ENCODE measurements at regions not wholly inside any gene's neighbourhood (a gene's known extent, or its start where the extent isn't known, plus 50 kb on each side); places are given as distances from the start of the nearest gene placed in this dataset.

DNA sequence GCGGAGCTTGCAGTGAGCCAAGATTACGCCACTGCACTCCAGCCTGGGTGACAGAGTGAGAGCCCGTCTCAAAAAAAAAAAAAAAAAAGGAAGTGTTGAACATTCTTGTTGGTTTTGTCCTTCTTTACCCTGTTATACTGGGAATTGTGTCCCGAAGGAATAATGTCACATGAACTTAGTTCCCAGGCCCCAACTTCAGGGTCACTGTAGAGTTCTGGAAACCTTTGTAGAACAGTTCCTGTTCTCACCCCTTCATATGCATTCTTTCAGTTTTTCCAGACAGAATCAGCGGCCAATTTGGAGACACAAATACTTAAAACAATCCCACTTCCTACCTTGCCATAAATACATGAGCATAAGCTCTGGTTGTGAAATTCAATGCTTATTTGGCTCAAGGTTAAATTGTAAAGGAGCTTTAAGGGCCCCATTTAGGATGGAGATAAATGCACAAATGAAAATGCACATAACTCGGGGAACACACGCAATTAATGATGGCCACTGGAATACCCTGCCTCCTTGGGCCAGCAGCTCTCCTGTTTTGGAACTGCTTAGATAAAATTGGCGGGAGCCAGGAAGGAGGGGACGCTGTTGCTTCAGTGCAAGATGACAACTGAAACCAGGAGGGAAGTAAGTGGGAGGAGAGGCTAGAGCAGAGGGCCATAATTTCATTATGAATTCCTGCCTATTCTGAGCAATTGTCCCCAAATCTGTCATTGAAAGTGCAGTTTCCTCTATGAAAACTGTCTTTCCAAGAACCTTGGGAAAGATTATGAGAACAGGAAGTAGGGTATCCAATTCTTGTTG, 153.7 kb downstream of the FGF1 start:
- H3K4me3 ChIP-seq (replicated peaks in 1 of 3; ENCODE audit: insufficient read depth in 1 of 3, low read depth in 2 of 3, low read length in 3 of 3) = no peak overlapping the region
- ATAC-seq (no peak), FAIRE-seq (no peak), DNase-seq (ENCODE audit: low spot score) (no peak)
- WGBS (ENCODE audit: low lambda C conversion rate) = 75% methylated on average over 9 of the region's 9 CpGs
- no peak overlapping the region for H3K27ac ChIP-seq (ENCODE audit: extremely low read length, insufficient read depth, low read length)
- no peak overlapping the region for H3K9ac ChIP-seq (ENCODE audit: insufficient read depth, low read depth, low read length)
- H3K79me2 ChIP-seq (ENCODE audit: insufficient read depth, low read length) = no peaks in the 10 kb centered on the region
- CTCF ChIA-PET (ENCODE audit: low intra/inter-chr PET ratio, low total read pairs) = no interaction called here
- H3K27me3 ChIP-seq (ENCODE audit: control insufficient read depth in 1 of 2, insufficient read depth in 2 of 2, low read length in 2 of 2) = no peaks in the 10 kb centered on the region
- H3K36me3 ChIP-seq (replicated peaks in 1 of 2; ENCODE audit: control insufficient read depth in 1 of 2, insufficient read depth in 2 of 2, low read length in 2 of 2) = no peaks in the 10 kb centered on the region
- H3K4me2 ChIP-seq (ENCODE audit: low read depth, low read length) = no peak overlapping the region
- H4K20me1 ChIP-seq (ENCODE audit: insufficient read depth, low read length) = no peaks in the 10 kb centered on the region
- intact Hi-C loops (cut with micrococcal nuclease; ENCODE audit: unreplicated experiment) (no loop called here), in situ Hi-C loops (cut with HindIII; ENCODE audit: extremely low pct_ligation_motif_present, low pct_unique_long_range_greater_than_20kb) (no loop called here)
- BruUV-seq (replicated peaks) = no TSS peak
- H3K9me3 ChIP-seq (ENCODE audit: low read length) = peaks cover 5% of the 10 kb centered on the region; the same call in 1 of the 2 replicates
- POLR2A ChIA-PET = no interaction called here
- peaks cover 20% of the 10 kb centered on the region; the same call in 1 of the 2 replicates for H3K4me1 ChIP-seq (ENCODE audit: insufficient read depth, low read length)
- no peak for TF ChIP-seq MED13 (CRISPR knock-in tag; IDR thresholded peaks at IDR 0.05)
- TF ChIP-seq DR1 (CRISPR knock-in tag; IDR thresholded peaks at IDR 0.05) = no peak
- no peak for TF ChIP-seq JUNB (CRISPR knock-in tag; IDR thresholded peaks at IDR 0.05; ENCODE audit: borderline replicate concordance)
- TF ChIP-seq ISX (CRISPR knock-in tag; conservative IDR thresholded peaks at IDR 0.05) = no peak
- TF ChIP-seq, protein P1, sequence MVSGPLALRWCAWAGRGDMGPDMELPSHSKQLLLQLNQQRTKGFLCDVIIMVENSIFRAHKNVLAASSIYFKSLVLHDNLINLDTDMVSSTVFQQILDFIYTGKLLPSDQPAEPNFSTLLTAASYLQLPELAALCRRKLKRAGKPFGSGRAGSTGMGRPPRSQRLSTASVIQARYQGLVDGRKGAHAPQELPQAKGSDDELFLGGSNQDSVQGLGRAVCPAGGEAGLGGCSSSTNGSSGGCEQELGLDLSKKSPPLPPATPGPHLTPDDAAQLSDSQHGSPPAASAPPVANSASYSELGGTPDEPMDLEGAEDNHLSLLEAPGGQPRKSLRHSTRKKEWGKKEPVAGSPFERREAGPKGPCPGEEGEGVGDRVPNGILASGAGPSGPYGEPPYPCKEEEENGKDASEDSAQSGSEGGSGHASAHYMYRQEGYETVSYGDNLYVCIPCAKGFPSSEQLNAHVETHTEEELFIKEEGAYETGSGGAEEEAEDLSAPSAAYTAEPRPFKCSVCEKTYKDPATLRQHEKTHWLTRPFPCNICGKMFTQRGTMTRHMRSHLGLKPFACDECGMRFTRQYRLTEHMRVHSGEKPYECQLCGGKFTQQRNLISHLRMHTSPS (CRISPR knock-in tag; IDR thresholded peaks at IDR 0.05; ENCODE audit: low read depth) = no peak
- TF ChIP-seq, protein P2, sequence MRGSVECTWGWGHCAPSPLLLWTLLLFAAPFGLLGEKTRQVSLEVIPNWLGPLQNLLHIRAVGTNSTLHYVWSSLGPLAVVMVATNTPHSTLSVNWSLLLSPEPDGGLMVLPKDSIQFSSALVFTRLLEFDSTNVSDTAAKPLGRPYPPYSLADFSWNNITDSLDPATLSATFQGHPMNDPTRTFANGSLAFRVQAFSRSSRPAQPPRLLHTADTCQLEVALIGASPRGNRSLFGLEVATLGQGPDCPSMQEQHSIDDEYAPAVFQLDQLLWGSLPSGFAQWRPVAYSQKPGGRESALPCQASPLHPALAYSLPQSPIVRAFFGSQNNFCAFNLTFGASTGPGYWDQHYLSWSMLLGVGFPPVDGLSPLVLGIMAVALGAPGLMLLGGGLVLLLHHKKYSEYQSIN (CRISPR knock-in tag; IDR thresholded peaks at IDR 0.05; ENCODE audit: borderline replicate concordance) = no peak
- TF ChIP-seq AHR (CRISPR knock-in tag; IDR thresholded peaks at IDR 0.05) = no peak
- TF ChIP-seq, protein P3, sequence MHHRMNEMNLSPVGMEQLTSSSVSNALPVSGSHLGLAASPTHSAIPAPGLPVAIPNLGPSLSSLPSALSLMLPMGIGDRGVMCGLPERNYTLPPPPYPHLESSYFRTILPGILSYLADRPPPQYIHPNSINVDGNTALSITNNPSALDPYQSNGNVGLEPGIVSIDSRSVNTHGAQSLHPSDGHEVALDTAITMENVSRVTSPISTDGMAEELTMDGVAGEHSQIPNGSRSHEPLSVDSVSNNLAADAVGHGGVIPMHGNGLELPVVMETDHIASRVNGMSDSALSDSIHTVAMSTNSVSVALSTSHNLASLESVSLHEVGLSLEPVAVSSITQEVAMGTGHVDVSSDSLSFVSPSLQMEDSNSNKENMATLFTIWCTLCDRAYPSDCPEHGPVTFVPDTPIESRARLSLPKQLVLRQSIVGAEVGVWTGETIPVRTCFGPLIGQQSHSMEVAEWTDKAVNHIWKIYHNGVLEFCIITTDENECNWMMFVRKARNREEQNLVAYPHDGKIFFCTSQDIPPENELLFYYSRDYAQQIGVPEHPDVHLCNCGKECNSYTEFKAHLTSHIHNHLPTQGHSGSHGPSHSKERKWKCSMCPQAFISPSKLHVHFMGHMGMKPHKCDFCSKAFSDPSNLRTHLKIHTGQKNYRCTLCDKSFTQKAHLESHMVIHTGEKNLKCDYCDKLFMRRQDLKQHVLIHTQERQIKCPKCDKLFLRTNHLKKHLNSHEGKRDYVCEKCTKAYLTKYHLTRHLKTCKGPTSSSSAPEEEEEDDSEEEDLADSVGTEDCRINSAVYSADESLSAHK (CRISPR knock-in tag; IDR thresholded peaks at IDR 0.05; ENCODE audit: borderline replicate concordance) = no peak
- TF ChIP-seq NFIC (IDR thresholded peaks at IDR 0.05; ENCODE audit: low read length) = no peak
- no peak for TF ChIP-seq CC2D1A (CRISPR knock-in tag; IDR thresholded peaks at IDR 0.05)
- TF ChIP-seq ZNF709 (CRISPR knock-in tag; IDR thresholded peaks at IDR 0.05) = no peak
- TF ChIP-seq ZNF549 (CRISPR knock-in tag; IDR thresholded peaks at IDR 0.05) = no peak
- no peak overlapping the region for H2AFZ ChIP-seq (ENCODE audit: low read length)
